ENCODE measurements at regions not wholly inside any gene's neighbourhood (a gene's known extent, or its start where the extent isn't known, plus 50 kb on each side); places are given as distances from the start of the nearest gene placed in this dataset.

DNA sequence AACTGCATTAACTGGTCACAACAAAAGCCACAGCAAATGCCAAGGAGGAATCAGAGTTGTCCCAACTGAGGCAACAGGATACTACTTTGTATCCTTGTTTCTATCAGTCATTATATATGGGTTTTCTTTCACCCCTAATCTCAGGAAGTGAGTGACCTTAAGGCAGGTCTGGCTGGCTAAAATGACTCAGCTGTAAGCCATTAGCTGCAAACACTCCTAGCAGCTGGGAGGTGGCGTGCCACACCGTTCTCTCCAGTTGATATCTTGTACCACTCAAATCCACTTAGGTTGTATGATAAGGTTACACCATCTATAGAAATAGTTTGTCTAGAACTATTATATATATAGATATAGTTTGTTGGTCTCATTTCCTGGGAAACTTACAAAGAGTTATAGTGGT lies 171.1 kb upstream of the MC4R start:
- TF ChIP-seq CTCF (IDR thresholded peaks at IDR 0.05): no peak
- POLR2A ChIA-PET: no interaction called here
- H3K36me3 Mint-ChIP-seq (ENCODE audit: low read depth): no peaks in the 10 kb centered on the region
- H3K4me1 Mint-ChIP-seq (ENCODE audit: low read depth): no peaks in the 10 kb centered on the region
- ATAC-seq: no peak
- H3K27me3 Mint-ChIP-seq: no peaks in the 10 kb centered on the region
- no peak for DNase-seq
- intact Hi-C loops (cut with micrococcal nuclease): no loop called here
- CTCF ChIA-PET: no interaction called here
- H3K9me3 Mint-ChIP-seq: no peaks in the 10 kb centered on the region
- H3K27ac Mint-ChIP-seq: no peak overlapping the region
- no peak overlapping the region for H3K4me3 Mint-ChIP-seq

DNA sequence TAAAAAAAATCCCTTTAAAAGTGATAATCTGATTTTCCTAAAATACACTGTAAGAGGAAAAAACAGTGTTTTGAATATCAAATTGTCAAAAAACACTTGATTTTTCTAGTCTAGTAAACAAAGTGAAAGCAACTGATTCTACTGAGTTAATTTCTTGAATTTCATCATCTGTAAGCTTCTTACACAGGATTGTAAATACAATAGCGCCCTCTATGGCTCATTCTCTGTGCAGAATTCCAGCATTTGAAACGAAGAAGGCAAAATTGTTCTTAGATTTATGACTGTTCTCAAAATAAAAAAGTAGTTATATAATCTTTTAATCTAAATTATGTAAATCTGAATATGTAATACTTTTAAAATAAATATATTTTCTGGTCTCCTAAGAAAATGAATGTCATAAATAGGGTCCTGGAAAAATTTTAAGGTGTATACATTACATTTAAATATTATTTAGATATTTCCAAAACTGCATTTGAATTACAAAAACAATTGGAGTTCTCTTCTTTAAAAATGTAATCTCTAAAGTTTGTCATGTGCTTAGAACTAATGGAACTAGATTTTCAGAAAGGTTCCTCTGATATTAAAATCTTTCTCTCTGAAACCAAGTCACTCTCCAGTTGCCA lies 176.9 kb upstream of the MC4R start:
- ChIA-PET CTCF (interaction anchor here (0.7 to 2.6 kb wide), 6 partner anchors 12 to 852 kb away, joined by 3 to 15 read pairs (median 4); partner anchors contain the start of gene CCBE1), POLR2A (no interaction called here)
- Mint-ChIP-seq H3K27me3 (no peaks in the 10 kb centered on the region), H3K4me3 (no peak overlapping the region), H3K4me1 (ENCODE audit: low read depth) (no peaks in the 10 kb centered on the region), H3K36me3 (ENCODE audit: low read depth) (no peaks in the 10 kb centered on the region), H3K9me3 (no peaks in the 10 kb centered on the region), H3K27ac (no peak overlapping the region)
- intact Hi-C loops (cut with micrococcal nuclease): loop anchor here (5.0 kb wide), 1 partner anchor 557 kb away; no protein-coding TSS in a partner anchor
- ATAC-seq (no peak), DNase-seq (peak; percentile 24)
- TF ChIP-seq CTCF (IDR thresholded peaks at IDR 0.05): peak; percentile 61

DNA sequence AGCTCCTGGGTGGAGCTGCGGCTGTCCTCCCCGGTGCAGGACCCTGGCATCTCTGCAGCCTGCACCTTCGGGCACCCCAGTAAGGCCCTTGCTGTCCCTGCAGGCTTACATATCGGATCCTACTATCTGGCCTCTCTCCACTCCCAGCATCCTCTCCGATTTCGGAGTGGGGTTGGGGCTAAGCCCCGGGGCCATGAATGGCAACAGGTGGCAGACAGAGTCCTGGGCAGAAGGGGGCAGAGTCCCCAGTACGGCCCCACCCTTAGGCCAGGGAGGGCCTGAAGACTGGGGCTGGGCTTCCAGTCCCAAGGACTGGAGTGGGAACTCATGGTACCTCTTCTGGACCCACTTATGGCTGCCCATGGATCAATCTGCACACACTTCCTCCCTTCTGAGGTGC lies 180.4 kb upstream of the MC4R start:
- Mint-ChIP-seq H3K4me1 (ENCODE audit: low read depth) (no peaks in the 10 kb centered on the region), H3K27ac (no peak overlapping the region), H3K4me3 (no peak overlapping the region), H3K36me3 (ENCODE audit: low read depth) (no peaks in the 10 kb centered on the region), H3K27me3 (no peaks in the 10 kb centered on the region), H3K9me3 (no peaks in the 10 kb centered on the region)
- ATAC-seq: no peak
- POLR2A ChIA-PET: no interaction called here
- no peak for DNase-seq
- intact Hi-C loops (cut with micrococcal nuclease): no loop called here
- TF ChIP-seq CTCF (IDR thresholded peaks at IDR 0.05): no peak
- CTCF ChIA-PET: interaction anchor here (2.4 kb wide), 1 partner anchor 565 kb away, joined by 6 read pairs; no protein-coding TSS in a partner anchor

GRCh38 chr18:60554967-60555366 lies 182.4 kb upstream of the MC4R start:
- no peaks in the 10 kb centered on the region for H3K4me1 Mint-ChIP-seq (ENCODE audit: low read depth)
- intact Hi-C loops (cut with micrococcal nuclease): no loop called here
- ChIA-PET POLR2A (no interaction called here), CTCF (no interaction called here)
- H3K36me3 Mint-ChIP-seq (ENCODE audit: low read depth): no peaks in the 10 kb centered on the region
- H3K4me3 Mint-ChIP-seq: no peak overlapping the region
- no peak for DNase-seq
- H3K27ac Mint-ChIP-seq: no peak overlapping the region
- H3K27me3 Mint-ChIP-seq: no peaks in the 10 kb centered on the region
- no peaks in the 10 kb centered on the region for H3K9me3 Mint-ChIP-seq
- no peak for ATAC-seq
- no peak for TF ChIP-seq CTCF (IDR thresholded peaks at IDR 0.05)

DNA sequence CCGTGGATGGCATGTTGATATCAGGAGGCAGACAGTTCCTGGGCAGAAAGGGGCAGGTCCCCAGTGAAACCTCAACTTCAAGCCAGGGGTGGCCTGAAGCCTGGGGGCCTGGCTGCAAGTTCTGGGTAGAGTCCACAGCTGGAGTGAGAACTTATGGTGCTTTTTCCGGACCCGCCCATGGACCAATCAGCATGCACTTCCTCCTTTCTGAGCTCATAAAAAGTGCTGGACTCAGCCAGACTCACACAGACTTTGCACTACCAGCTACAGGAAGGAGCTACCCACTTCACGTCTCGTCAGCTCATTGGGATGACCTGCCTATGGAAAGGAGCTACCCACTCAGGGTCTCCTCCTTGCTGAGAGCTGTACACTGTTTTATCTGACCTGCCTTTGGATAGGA lies 183.1 kb upstream of the MC4R start:
- intact Hi-C loops (cut with micrococcal nuclease): no loop called here
- H3K4me3 Mint-ChIP-seq: no peak overlapping the region
- no peak overlapping the region for H3K27ac Mint-ChIP-seq
- H3K9me3 Mint-ChIP-seq: no peaks in the 10 kb centered on the region
- ChIA-PET CTCF (interaction anchor here (1.6 kb wide), 1 partner anchor 567 kb away, joined by 6 read pairs; no protein-coding TSS in a partner anchor), POLR2A (no interaction called here)
- TF ChIP-seq CTCF (IDR thresholded peaks at IDR 0.05): no peak
- no peak for ATAC-seq
- no peaks in the 10 kb centered on the region for H3K4me1 Mint-ChIP-seq (ENCODE audit: low read depth)
- H3K36me3 Mint-ChIP-seq (ENCODE audit: low read depth): no peaks in the 10 kb centered on the region
- no peaks in the 10 kb centered on the region for H3K27me3 Mint-ChIP-seq
- no peak for DNase-seq

Measured in activated CD8-positive, alpha-beta T cell treated with anti-CD3 and anti-CD28 coated beads for 36 hours (primary cell).